Type B pancreatic cell (in vitro differentiated cells): ENCODE measurements at regions not wholly inside any gene's neighbourhood (a gene's known extent, or its start where the extent isn't known, plus 50 kb on each side); places are given as distances from the start of the nearest gene placed in this dataset.

Experiments used
- DNase-seq: peaks from one replicate; pipeline ENCODE4 v3.0.0; 2021; ENCODE audit warnings: mixed read lengths; ENCODE audit not compliant: unreplicated experiment; ENCODE audit errors: extremely low spot score
- H3K27ac Mint-ChIP-seq: 2 replicates; pipeline ENCODE4 v1.8.0; 2021; ENCODE audit warnings: mild to moderate bottlenecking, mixed read lengths
- H3K27me3 Mint-ChIP-seq: 2 replicates; pipeline ENCODE4 v1.8.0; 2021; ENCODE audit warnings: mixed read lengths
- H3K36me3 Mint-ChIP-seq: 2 replicates; pipeline ENCODE4 v1.8.0; 2021; ENCODE audit warnings: mixed read lengths
- H3K4me1 Mint-ChIP-seq: one replicate; pipeline ENCODE4 v1.8.0; 2021; ENCODE audit warnings: mixed read lengths; ENCODE audit not compliant: unreplicated experiment
- H3K4me3 Mint-ChIP-seq: 2 replicates; pipeline ENCODE4 v1.8.0; 2021; ENCODE audit warnings: mild to moderate bottlenecking, mixed read lengths
- H3K9me3 Mint-ChIP-seq: 2 replicates; pipeline ENCODE4 v1.8.0; 2021; ENCODE audit warnings: mixed read lengths
- TF ChIP-seq, protein P1 (sequence below): fragments of 200-600 bp; sonication (generic); conservative IDR thresholded peaks from 2 replicates; pipeline ENCODE4 v1.5.0; 2021; ENCODE audit warnings: antibody characterized with exemption, mild to moderate bottlenecking

DNA sequence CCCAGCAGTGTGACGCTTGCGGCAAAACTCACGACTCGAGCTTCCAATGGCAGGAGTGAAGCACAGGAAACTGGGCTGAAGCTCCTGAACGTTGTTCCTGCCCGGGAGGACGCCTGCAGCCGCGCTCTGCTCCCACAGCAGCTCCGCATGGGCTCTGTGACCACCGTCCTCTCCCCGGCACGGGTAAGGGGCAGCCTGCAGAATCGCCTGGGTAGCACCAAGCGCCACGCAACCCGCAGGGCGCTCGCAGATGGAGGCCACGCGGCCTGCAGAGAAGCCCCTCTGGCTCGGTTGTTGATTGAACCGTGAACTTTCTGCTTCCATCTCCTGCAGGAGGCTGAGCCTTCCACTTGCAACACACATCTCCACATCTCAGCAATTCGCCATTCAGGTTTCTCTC lies 63.3 kb upstream of the ZNF236 start:
- DNase-seq, result no peak
- Mint-ChIP-seq H3K4me1 (no peaks in the 10 kb centered on the region), H3K36me3 (no peaks in the 10 kb centered on the region), H3K4me3 (no peak overlapping the region), H3K9me3 (no peaks in the 10 kb centered on the region), H3K27me3 (peaks cover 8% of the 10 kb centered on the region), H3K27ac (no peak overlapping the region)
- TF ChIP-seq, protein P1, sequence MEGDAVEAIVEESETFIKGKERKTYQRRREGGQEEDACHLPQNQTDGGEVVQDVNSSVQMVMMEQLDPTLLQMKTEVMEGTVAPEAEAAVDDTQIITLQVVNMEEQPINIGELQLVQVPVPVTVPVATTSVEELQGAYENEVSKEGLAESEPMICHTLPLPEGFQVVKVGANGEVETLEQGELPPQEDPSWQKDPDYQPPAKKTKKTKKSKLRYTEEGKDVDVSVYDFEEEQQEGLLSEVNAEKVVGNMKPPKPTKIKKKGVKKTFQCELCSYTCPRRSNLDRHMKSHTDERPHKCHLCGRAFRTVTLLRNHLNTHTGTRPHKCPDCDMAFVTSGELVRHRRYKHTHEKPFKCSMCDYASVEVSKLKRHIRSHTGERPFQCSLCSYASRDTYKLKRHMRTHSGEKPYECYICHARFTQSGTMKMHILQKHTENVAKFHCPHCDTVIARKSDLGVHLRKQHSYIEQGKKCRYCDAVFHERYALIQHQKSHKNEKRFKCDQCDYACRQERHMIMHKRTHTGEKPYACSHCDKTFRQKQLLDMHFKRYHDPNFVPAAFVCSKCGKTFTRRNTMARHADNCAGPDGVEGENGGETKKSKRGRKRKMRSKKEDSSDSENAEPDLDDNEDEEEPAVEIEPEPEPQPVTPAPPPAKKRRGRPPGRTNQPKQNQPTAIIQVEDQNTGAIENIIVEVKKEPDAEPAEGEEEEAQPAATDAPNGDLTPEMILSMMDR, result no peak

DNA sequence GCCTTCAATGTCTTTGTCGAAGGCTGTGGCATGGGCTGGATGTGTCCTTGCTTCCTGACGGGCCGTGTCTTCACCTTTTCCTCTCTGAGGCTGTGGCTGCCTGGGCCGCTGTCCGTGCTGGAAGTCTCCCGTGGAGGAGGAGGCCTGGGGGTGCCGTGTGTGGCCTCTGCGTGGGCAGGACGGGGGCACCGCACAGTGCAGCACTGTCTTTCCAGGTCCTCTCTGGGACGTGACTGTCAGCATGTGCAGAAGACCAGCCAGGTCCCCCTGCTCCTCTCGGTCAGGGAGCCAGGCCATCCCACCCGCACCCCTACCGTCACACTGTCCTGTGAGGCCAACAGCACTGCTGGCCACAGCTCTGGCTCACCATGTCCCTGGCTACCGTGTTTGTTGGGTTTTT lies 64.4 kb upstream of the ZNF236 start:
- Mint-ChIP-seq H3K27ac (no peak overlapping the region), H3K4me1 (no peaks in the 10 kb centered on the region), H3K27me3 (peaks cover 8% of the 10 kb centered on the region), H3K9me3 (no peaks in the 10 kb centered on the region), H3K36me3 (no peaks in the 10 kb centered on the region), H3K4me3 (no peak overlapping the region)
- no peak for DNase-seq
- TF ChIP-seq, protein P1, result no peak

DNA sequence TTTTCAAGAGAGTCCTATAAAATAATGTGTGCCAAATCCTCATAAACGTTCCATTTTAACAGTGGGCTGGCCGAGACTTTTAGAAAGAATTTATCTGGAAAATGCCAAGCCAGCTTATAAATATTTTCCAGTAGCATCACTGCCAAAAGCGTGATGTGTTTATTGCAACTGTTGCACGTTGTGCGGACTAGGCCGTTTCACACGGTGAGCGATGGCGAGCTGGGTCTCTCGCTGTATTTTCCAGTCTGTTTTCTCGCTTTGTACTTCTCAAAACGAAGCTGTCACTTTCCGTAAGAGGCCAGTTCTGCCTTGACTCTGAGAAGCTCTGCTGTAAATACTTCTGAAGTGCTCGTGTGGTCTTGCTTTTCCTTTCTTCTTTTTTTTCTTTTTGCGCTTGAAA lies 65.0 kb upstream of the ZNF236 start:
- H3K4me1 Mint-ChIP-seq, result no peaks in the 10 kb centered on the region
- peaks cover 5% of the 10 kb centered on the region for H3K27me3 Mint-ChIP-seq
- no peaks in the 10 kb centered on the region for H3K9me3 Mint-ChIP-seq
- TF ChIP-seq, protein P1, result no peak
- no peak overlapping the region for H3K4me3 Mint-ChIP-seq
- DNase-seq, result no peak
- H3K27ac Mint-ChIP-seq, result no peak overlapping the region
- no peaks in the 10 kb centered on the region for H3K36me3 Mint-ChIP-seq

DNA sequence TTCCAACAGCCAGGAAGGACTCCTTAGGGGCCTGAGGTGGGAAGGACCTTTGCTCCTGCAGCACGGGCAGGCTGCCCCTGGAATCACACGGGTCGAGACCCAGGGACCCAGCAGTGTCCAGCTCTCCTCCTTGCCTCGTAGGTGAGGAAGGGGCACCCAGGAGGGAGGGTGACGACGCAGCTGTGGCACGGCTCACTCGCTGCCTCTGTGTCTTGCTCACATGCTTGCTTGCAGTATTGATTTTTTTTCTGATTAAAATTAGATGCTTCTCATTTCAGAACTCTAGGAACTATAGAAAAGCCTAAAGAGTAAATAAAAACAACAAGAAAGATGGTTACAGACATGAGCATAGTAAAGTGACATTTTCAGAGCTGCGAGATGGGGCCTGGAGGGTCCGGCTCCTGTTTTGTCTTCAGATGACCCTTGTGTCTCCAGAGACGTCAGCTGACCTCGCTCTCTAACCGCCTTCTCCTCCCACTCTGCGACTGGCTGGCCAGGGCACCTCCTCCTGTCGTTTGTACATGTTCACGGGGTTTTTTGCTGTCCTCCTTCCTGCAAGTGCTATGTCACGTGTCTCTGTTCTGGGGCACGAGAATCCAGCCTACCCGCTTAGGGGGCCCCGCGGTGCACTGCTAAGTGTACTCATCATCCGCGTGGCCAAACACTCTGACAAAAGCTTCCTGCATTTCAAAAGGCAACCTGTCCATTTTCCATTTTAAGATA lies 65.7 kb upstream of the ZNF236 start:
- no peak overlapping the region for H3K27ac Mint-ChIP-seq

DNA sequence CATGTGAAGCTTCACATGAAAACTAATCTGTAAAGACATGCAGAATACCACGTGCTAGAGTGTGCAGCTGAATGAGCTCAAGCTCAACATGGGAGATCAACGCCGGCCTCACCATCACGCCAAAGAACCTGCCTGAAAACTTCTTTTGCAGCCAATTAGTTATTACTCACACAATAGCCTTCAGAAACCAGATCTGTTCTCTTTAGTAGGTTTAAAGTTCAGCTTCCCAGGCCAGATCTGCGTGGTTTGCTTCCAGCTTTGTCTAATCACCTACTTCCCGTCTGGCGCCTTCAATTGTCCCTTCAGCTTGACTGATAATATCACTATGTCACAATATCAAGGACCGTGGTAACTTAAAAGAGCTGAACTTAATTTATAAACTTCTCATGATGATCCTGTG lies 68.0 kb upstream of the ZNF236 start:
- no peak overlapping the region for H3K27ac Mint-ChIP-seq
- peaks cover under 1% of the 10 kb centered on the region for H3K9me3 Mint-ChIP-seq
- TF ChIP-seq, protein P1, result no peak
- H3K4me1 Mint-ChIP-seq, result no peaks in the 10 kb centered on the region
- H3K27me3 Mint-ChIP-seq, result no peaks in the 10 kb centered on the region
- H3K36me3 Mint-ChIP-seq, result no peaks in the 10 kb centered on the region
- DNase-seq, result no peak
- no peak overlapping the region for H3K4me3 Mint-ChIP-seq

More for the DNA sequence above, 65.7 kb upstream of the ZNF236 start:
- Mint-ChIP-seq H3K36me3 (no peaks in the 10 kb centered on the region), H3K4me3 (no peak overlapping the region), H3K27me3 (no peaks in the 10 kb centered on the region), H3K4me1 (no peaks in the 10 kb centered on the region), H3K9me3 (no peaks in the 10 kb centered on the region)
- no peak for DNase-seq
- TF ChIP-seq, protein P1, result no peak
